Neural progenitor cell (in vitro differentiated cells): ENCODE measurements at regions not wholly inside any gene's neighbourhood (a gene's known extent, or its start where the extent isn't known, plus 50 kb on each side); places are given as distances from the start of the nearest gene placed in this dataset.

Experiments used
- DNase-seq: peaks from one replicate; pipeline ENCODE4 v3.0.0-alpha.2; 2016; ENCODE audit warnings: low spot score
- H2AFZ ChIP-seq: fragments of 200-600 bp; sonication (generic); replicated peaks from 2 replicates; pipeline ENCODE4 v1.6.1; 2016; ENCODE audit warnings: antibody characterized with exemption
- H3F3A ChIP-seq: fragments of 200-600 bp; sonication (generic); 2 replicates; pipeline ENCODE4 v1.6.1; 2016; ENCODE audit warnings: antibody characterized with exemption, low read depth
- H3K27ac ChIP-seq: fragments of 200-600 bp; sonication (generic); 2 replicates; pipeline ENCODE4 v1.5.1; 2016; ENCODE audit warnings: mild to moderate bottlenecking
- H3K27me3 ChIP-seq: fragments of 200-600 bp; sonication (generic); 2 replicates; pipeline ENCODE4 v1.6.1; 2016; ENCODE audit warnings: mild to moderate bottlenecking, moderate library complexity
- H3K36me3 ChIP-seq: fragments of 200-600 bp; sonication (generic); 2 replicates; pipeline ENCODE4 v1.5.1; 2016
- H3K4me1 ChIP-seq: fragments of 200-600 bp; sonication (generic); 2 replicates; pipeline ENCODE4 v1.6.1; 2016; ENCODE audit warnings: mixed run types
- H3K4me2 ChIP-seq: fragments of 200-600 bp; sonication (generic); 2 replicates; pipeline ENCODE4 v1.6.1; 2016
- H3K4me3 ChIP-seq: fragments of 200-600 bp; sonication (generic); 2 replicates; pipeline ENCODE4 v1.5.1; 2016
- H3K79me2 ChIP-seq: fragments of 200-600 bp; sonication (generic); 2 replicates; pipeline ENCODE4 v1.6.1; 2016; ENCODE audit warnings: low read depth
- H3K9ac ChIP-seq: fragments of 200-600 bp; sonication (generic); 2 replicates; pipeline ENCODE4 v1.6.1; 2016
- H3K9me3 ChIP-seq: fragments of 200-600 bp; sonication (generic); 2 replicates; pipeline ENCODE4 v1.5.1; 2016; ENCODE audit warnings: low read depth
- H4K20me1 ChIP-seq: fragments of 200-600 bp; sonication (generic); 2 replicates; pipeline ENCODE4 v1.6.1; 2016; ENCODE audit warnings: low read depth
- H3K27ac Mint-ChIP-seq: 3 replicates; pipeline ENCODE4 v1.8.0; 2021; ENCODE audit warnings: mixed read lengths
- H3K27me3 Mint-ChIP-seq: 2 replicates; pipeline ENCODE4 v1.8.0; 2022; ENCODE audit warnings: low read depth, mild to moderate bottlenecking, inconsistent platforms, moderate library complexity, mixed read lengths; ENCODE audit not compliant: insufficient read depth
- H3K36me3 Mint-ChIP-seq: 3 replicates; pipeline ENCODE4 v1.8.0; 2021; ENCODE audit warnings: mixed read lengths
- H3K4me1 Mint-ChIP-seq: 3 replicates; pipeline ENCODE4 v1.8.0; 2021; ENCODE audit warnings: mixed read lengths
- H3K4me3 Mint-ChIP-seq: 3 replicates; pipeline ENCODE4 v1.8.0; 2021; ENCODE audit warnings: mild to moderate bottlenecking, moderate library complexity, mixed read lengths
- H3K9me3 Mint-ChIP-seq: 3 replicates; pipeline ENCODE4 v1.8.0; 2020; ENCODE audit warnings: mixed read lengths
- EZH2 ChIP-seq: fragments of 200-600 bp; sonication (generic); IDR thresholded peaks from 2 replicates; pipeline ENCODE4 v1.6.1; 2017; ENCODE audit warnings: antibody characterized with exemption, mild to moderate bottlenecking, moderate library complexity
- EZH2phosphoT487 ChIP-seq: fragments of 200-600 bp; sonication (generic); IDR thresholded peaks from 2 replicates; pipeline ENCODE4 v1.6.1; 2017; ENCODE audit warnings: antibody characterized with exemption
- TF ChIP-seq, protein P1 (sequence below): fragments of 200-600 bp; sonication (generic); IDR thresholded peaks from 2 replicates; pipeline ENCODE4 v1.5.1; 2017; ENCODE audit warnings: antibody characterized with exemption, mild to moderate bottlenecking

DNA sequence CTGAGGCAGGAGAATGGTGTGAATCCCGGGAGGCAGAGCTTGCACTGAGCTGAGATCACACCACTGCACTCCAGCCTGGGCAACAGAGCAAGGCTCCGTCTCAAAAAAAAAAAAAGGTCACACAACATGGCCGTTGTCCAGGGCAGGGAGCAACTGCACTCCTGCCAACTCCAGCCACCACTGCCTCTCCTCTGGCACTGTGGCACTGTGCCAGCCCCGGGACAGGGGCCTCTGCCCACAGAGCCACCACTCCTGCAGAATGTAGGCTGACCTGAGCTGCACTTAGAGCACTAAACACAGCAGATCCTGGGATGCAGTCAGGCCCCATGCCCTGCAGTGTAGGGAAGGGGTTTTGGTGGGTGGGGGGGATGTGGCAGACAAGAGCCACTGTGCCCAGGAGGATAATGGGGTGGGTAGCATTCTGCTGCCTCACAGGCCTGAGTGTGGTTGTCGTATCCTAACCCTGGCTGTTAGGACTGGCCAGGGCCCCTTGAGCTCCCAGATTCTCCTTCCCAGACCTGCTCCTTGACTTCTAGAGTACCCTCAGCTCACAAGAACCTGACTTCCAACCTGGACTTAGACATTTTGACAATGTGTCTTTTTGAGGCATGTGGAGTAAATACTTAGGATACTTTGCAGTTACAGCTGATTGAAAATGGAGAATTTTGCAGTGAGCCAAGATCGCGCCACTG lies 69.4 kb upstream of the SH3RF3 start:
- no peak overlapping the region for H3K4me3 Mint-ChIP-seq
- H3K9me3 ChIP-seq, result no peaks in the 10 kb centered on the region
- no peak overlapping the region for H3K27ac ChIP-seq
- H3K4me2 ChIP-seq, result no peak overlapping the region
- H3K27me3 Mint-ChIP-seq, result peaks cover 23% of the 10 kb centered on the region
- peaks cover 42% of the 10 kb centered on the region for H3K4me1 Mint-ChIP-seq
- no peaks in the 10 kb centered on the region for H3K79me2 ChIP-seq
- TF ChIP-seq, protein P1, sequence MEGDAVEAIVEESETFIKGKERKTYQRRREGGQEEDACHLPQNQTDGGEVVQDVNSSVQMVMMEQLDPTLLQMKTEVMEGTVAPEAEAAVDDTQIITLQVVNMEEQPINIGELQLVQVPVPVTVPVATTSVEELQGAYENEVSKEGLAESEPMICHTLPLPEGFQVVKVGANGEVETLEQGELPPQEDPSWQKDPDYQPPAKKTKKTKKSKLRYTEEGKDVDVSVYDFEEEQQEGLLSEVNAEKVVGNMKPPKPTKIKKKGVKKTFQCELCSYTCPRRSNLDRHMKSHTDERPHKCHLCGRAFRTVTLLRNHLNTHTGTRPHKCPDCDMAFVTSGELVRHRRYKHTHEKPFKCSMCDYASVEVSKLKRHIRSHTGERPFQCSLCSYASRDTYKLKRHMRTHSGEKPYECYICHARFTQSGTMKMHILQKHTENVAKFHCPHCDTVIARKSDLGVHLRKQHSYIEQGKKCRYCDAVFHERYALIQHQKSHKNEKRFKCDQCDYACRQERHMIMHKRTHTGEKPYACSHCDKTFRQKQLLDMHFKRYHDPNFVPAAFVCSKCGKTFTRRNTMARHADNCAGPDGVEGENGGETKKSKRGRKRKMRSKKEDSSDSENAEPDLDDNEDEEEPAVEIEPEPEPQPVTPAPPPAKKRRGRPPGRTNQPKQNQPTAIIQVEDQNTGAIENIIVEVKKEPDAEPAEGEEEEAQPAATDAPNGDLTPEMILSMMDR, result no peak
- no peak for TF ChIP-seq EZH2phosphoT487
- TF ChIP-seq EZH2, result no peak
- peak overlapping the region; percentile 77 for H3K27ac Mint-ChIP-seq
- H3K36me3 Mint-ChIP-seq, result no peaks in the 10 kb centered on the region
- DNase-seq, result no peak
- H3K4me3 ChIP-seq, result no peak overlapping the region
- H3F3A ChIP-seq, result peaks cover 18% of the 10 kb centered on the region
- no peaks in the 10 kb centered on the region for H3K9me3 Mint-ChIP-seq
- no peak overlapping the region for H3K9ac ChIP-seq
- no peaks in the 10 kb centered on the region for H4K20me1 ChIP-seq
- H3K27me3 ChIP-seq, result no peaks in the 10 kb centered on the region
- peaks cover 24% of the 10 kb centered on the region for H3K4me1 ChIP-seq
- no peaks in the 10 kb centered on the region for H3K36me3 ChIP-seq
- H2AFZ ChIP-seq, result no peak overlapping the region

GRCh38 chr2:109058802-109059201 lies 69.8 kb upstream of the EDAR start:
- Histone ChIP-seq H3K4me1 (peaks cover 24% of the 10 kb centered on the region), H3K27ac (peak overlapping the region; percentile 32), H3K79me2 (no peaks in the 10 kb centered on the region), H2AFZ (no peak overlapping the region), H3K4me2 (peak overlapping the region; percentile 53), H3K36me3 (no peaks in the 10 kb centered on the region), H4K20me1 (no peaks in the 10 kb centered on the region), H3K9me3 (no peaks in the 10 kb centered on the region), H3K9ac (no peak overlapping the region), H3K27me3 (no peaks in the 10 kb centered on the region), H3F3A (peaks cover 18% of the 10 kb centered on the region), H3K4me3 (no peak overlapping the region)
- Mint-ChIP-seq H3K27ac (peak overlapping the region; percentile 52), H3K9me3 (no peaks in the 10 kb centered on the region), H3K27me3 (peaks cover 24% of the 10 kb centered on the region), H3K4me1 (peaks cover 41% of the 10 kb centered on the region), H3K4me3 (peak overlapping the region; percentile 19), H3K36me3 (no peaks in the 10 kb centered on the region)
- no peak for TF ChIP-seq EZH2phosphoT487
- TF ChIP-seq, protein P1, result no peak
- no peak for TF ChIP-seq EZH2
- DNase-seq, result no peak

DNA sequence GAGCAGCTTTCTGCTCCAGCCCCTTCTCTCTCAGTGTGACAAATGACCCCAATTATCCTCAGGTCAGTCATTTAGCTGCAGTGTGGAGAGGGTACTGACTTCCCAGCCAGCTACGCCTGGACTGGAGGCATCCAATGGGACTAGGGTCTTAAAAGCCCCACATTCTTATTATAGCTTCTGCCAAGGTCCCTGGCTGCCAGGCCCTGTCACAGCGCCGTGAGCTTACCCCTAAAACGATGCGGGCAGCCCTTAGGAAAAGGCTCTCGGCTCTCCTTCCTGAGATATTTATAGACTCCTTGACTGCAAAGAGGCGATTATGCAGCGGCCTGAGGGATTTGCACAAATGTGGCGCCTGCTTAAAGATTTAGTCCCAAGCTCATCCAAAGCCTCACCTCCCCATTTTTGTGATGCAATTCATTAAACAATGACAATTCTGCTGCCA lies 69.2 kb upstream of the EDAR start:
- H3K36me3 ChIP-seq, result no peaks in the 10 kb centered on the region
- H3K79me2 ChIP-seq, result no peaks in the 10 kb centered on the region
- no peak overlapping the region for H2AFZ ChIP-seq
- no peak overlapping the region for H3K9ac ChIP-seq
- peaks cover 28% of the 10 kb centered on the region for H3K27me3 Mint-ChIP-seq
- H3K4me3 ChIP-seq, result no peak overlapping the region
- peak overlapping the region; percentile 53 for H3K4me2 ChIP-seq
- peak overlapping the region; percentile 52 for H3K27ac Mint-ChIP-seq
- H3K9me3 Mint-ChIP-seq, result no peaks in the 10 kb centered on the region
- H3K4me3 Mint-ChIP-seq, result peak overlapping the region; percentile 64
- peaks cover 36% of the 10 kb centered on the region for H3K4me1 Mint-ChIP-seq
- peak overlapping the region; percentile 32 for H3K27ac ChIP-seq
- H3K4me1 ChIP-seq, result peaks cover 24% of the 10 kb centered on the region
- TF ChIP-seq EZH2 (no peak), EZH2phosphoT487 (no peak)
- TF ChIP-seq, protein P1, result no peak
- H3K27me3 ChIP-seq, result no peaks in the 10 kb centered on the region
- no peaks in the 10 kb centered on the region for H3K36me3 Mint-ChIP-seq
- no peaks in the 10 kb centered on the region for H4K20me1 ChIP-seq
- no peaks in the 10 kb centered on the region for H3K9me3 ChIP-seq
- H3F3A ChIP-seq, result peaks cover 18% of the 10 kb centered on the region
- peak; percentile 67 for DNase-seq
